ENCODE measurements at regions not wholly inside any gene's neighbourhood (a gene's known extent, or its start where the extent isn't known, plus 50 kb on each side); places are given as distances from the start of the nearest gene placed in this dataset.

GRCh38 chr15:96735632-96736240 is 405.2 kb downstream of the NR2F2 start:
- H3K27ac Mint-ChIP-seq (ENCODE audit: unreplicated experiment): no peak overlapping the region

GRCh38 chr15:96736384-96736783 is 405.9 kb downstream of the NR2F2 start:
- no peak for DNase-seq
- no peak for TF ChIP-seq CTCF (IDR thresholded peaks at IDR 0.05; ENCODE audit: partially characterized antibody, unreplicated experiment)
- Mint-ChIP-seq H3K4me1 (ENCODE audit: low read depth, unreplicated experiment) (peaks cover 8% of the 10 kb centered on the region), H3K4me3 (ENCODE audit: unreplicated experiment) (no peak overlapping the region), H3K36me3 (ENCODE audit: unreplicated experiment) (no peaks in the 10 kb centered on the region), H3K27ac (ENCODE audit: unreplicated experiment) (no peak overlapping the region), H3K27me3 (ENCODE audit: unreplicated experiment) (no peaks in the 10 kb centered on the region), H3K9me3 (ENCODE audit: unreplicated experiment) (peaks cover 3% of the 10 kb centered on the region)

More at GRCh38 chr15:96735632-96736240, 405.2 kb downstream of the NR2F2 start:
- H3K4me3 Mint-ChIP-seq (ENCODE audit: unreplicated experiment): no peak overlapping the region
- peaks cover 3% of the 10 kb centered on the region for H3K9me3 Mint-ChIP-seq (ENCODE audit: unreplicated experiment)
- peaks cover 13% of the 10 kb centered on the region for H3K4me1 Mint-ChIP-seq (ENCODE audit: low read depth, unreplicated experiment)
- no peaks in the 10 kb centered on the region for H3K36me3 Mint-ChIP-seq (ENCODE audit: unreplicated experiment)
- no peak for TF ChIP-seq CTCF (IDR thresholded peaks at IDR 0.05; ENCODE audit: partially characterized antibody, unreplicated experiment)
- H3K27me3 Mint-ChIP-seq (ENCODE audit: unreplicated experiment): no peaks in the 10 kb centered on the region
- DNase-seq: no peak

GRCh38 chr15:96737408-96737807 is 406.9 kb downstream of the NR2F2 start:
- H3K27me3 Mint-ChIP-seq (ENCODE audit: unreplicated experiment): peaks cover 2% of the 10 kb centered on the region
- H3K4me3 Mint-ChIP-seq (ENCODE audit: unreplicated experiment): no peak overlapping the region
- no peaks in the 10 kb centered on the region for H3K36me3 Mint-ChIP-seq (ENCODE audit: unreplicated experiment)
- DNase-seq: no peak
- H3K4me1 Mint-ChIP-seq (ENCODE audit: low read depth, unreplicated experiment): no peaks in the 10 kb centered on the region
- H3K27ac Mint-ChIP-seq (ENCODE audit: unreplicated experiment): no peak overlapping the region
- no peak for TF ChIP-seq CTCF (IDR thresholded peaks at IDR 0.05; ENCODE audit: partially characterized antibody, unreplicated experiment)
- peaks cover 3% of the 10 kb centered on the region for H3K9me3 Mint-ChIP-seq (ENCODE audit: unreplicated experiment)

GRCh38 chr15:96746665-96747064 is 416.2 kb downstream of the NR2F2 start:
- no peaks in the 10 kb centered on the region for H3K9me3 Mint-ChIP-seq (ENCODE audit: unreplicated experiment)
- H3K4me1 Mint-ChIP-seq (ENCODE audit: low read depth, unreplicated experiment): no peaks in the 10 kb centered on the region
- H3K27ac Mint-ChIP-seq (ENCODE audit: unreplicated experiment): no peak overlapping the region
- TF ChIP-seq CTCF (IDR thresholded peaks at IDR 0.05; ENCODE audit: partially characterized antibody, unreplicated experiment): no peak
- H3K4me3 Mint-ChIP-seq (ENCODE audit: unreplicated experiment): no peak overlapping the region
- H3K36me3 Mint-ChIP-seq (ENCODE audit: unreplicated experiment): no peaks in the 10 kb centered on the region
- peaks cover 2% of the 10 kb centered on the region for H3K27me3 Mint-ChIP-seq (ENCODE audit: unreplicated experiment)
- no peak for DNase-seq

- TF ChIP-seq CTCF (IDR thresholded peaks at IDR 0.05; ENCODE audit: partially characterized antibody, unreplicated experiment): no peak
- no peaks in the 10 kb centered on the region for H3K27me3 Mint-ChIP-seq (ENCODE audit: unreplicated experiment)
- no peak for DNase-seq
- H3K9me3 Mint-ChIP-seq (ENCODE audit: unreplicated experiment): no peaks in the 10 kb centered on the region
- H3K36me3 Mint-ChIP-seq (ENCODE audit: unreplicated experiment): no peaks in the 10 kb centered on the region
- no peak overlapping the region for H3K27ac Mint-ChIP-seq (ENCODE audit: unreplicated experiment)
- H3K4me3 Mint-ChIP-seq (ENCODE audit: unreplicated experiment): no peak overlapping the region
- no peaks in the 10 kb centered on the region for H3K4me1 Mint-ChIP-seq (ENCODE audit: low read depth, unreplicated experiment)
Measured at GRCh38 chr15:96747291-96747690, 416.8 kb downstream of the NR2F2 start.

All from glutamatergic neuron (in vitro differentiated cells).